ENCODE measurements at regions not wholly inside any gene's neighbourhood (a gene's known extent, or its start where the extent isn't known, plus 50 kb on each side); places are given as distances from the start of the nearest gene placed in this dataset.
"Not testable (repeated sequence)": the region's sequence is repeated elsewhere in the genome, so short reads cannot be mapped to it uniquely, and the experiment has no call there.

DNA sequence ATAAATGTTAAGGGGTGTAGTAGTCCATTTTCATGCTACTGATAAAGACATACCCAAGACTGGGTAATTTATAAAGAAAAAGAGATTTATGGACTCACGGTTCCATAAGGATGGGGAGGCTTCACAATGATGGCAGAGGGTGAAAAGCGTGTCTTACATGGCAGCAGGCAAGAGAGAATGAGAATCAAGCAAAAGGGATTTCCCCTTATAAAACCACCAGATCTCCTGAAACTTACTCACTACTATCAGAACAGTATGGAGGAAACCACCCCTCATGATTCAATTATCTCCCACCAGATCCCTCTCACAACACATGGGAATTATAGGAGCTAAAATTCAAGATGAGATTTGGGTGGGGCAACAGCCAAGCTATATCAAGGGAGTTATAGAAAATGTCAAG is 329.2 kb downstream of the DTHD1 start:
- DNase-seq, result no peak

DNA sequence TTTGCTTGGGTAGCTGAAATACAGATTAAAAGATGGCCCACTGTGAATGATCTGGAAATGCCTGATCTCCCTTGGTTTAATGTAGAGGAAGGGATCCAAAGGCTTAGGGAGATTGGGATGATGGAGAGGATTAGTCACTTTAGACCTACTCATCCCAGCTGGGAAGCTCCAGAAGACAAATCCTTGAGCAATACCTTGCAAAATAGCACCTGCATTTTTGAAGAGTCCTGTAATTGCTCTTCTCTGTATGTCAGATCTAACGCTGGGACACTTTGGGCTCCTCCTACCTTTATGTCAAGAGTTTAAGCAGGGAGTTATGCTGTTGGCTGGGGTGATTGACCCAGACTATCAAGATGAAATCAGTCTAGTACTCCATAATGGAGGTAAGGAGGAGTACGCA is 331.7 kb downstream of the DTHD1 start:
- DNase-seq, result not testable (repeated sequence)

DNA sequence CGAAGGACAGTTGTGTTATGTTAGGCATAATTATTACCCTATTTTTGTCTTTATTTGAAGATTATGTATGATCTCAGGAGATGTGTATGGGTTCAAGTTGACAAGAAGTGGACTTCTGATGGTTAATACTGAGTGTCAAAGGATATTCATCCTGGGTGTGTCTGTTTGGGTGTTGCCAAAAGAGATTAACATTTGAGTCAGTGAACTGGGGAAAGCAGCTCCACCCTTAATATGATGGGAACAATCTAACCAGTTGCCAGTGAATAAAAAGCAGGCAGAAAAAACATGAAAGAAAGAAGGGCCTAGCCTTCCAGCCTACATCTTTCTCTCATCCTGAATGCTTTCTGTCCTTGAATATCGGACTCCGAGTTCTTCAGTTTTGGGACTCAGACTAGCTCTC is 332.6 kb downstream of the DTHD1 start:
- no peak for DNase-seq

DNA sequence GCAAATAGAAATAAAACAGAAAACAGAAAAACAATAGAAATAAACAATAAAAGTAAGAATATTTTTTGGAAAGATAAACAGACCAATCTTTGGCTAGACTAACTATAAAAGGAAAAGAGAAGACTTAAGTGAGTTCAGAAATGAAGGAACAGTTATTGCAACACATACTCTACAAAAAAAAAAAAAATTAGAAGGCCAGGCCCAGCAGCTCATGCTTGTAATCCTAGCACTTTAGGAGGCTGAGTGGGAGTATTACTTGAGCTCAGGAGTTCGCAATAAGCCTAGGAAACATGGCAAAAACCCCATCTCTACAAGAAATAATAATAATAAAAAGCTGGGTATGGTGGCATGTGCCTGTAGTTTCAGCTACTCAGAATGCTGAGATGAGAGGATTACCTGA is 336.7 kb downstream of the DTHD1 start:
- no peak for DNase-seq

DNA sequence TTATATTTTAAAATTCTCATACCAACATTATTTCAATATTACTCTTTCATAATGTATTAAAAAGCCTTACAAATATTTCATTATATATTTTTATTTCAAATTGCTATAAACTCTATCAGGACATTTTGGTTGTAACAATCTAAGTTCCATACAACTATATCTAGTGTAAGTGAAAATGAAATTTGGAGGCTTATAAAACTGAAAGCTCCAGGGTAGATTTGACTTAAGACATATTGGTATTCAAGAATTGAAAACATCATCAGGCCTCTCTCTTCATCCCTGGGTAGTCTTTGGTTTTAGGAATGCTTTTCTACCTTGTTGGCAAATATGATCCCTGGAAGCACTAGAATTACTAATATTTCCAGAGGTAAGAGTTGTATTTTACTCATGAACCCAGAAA is 342.6 kb downstream of the DTHD1 start:
- no peak for DNase-seq

DNA sequence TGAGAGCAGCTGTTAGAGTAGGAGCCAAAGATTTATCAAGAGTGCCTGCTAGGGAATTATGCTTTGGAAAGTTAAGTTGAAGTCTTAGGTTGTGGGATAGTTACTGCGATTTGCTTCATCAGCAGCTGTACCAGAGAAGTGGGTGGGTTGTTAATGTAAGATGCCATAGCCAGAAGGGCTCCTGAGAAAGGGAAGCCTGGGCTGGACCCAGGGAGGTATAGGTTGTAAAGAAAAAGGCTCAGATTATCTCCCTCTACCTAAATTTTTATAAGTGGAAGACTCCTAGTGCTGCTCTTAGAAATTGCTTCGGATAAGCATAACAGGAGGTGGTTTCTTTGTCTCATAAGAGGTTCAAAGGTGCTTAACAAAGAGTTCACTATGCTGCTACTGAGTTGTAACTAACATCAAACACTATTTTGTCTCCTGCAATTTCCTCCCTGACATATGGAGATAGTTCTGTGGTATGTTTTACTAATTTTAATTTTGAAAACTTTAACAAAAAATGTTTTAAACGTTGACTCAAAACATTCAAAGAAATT is 356.9 kb downstream of the DTHD1 start:
- no peak for DNase-seq

DNA sequence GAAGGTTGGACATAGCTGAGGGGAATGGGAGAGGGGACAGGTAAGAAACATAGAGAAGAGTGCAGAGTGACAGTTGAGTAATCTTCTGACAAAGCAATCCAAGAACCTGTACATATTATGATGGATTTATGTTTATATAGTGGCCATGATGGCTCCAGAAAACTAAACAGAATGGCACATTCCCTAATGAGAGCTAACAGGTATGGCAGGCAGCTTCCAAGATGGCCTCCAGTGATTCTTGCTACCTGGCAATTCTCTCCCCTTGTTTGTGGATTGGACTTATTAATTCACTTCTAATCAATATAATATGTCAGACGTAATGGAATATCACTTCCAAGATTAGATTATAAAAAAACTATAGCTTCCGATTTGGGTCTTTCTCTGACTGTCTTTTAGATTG is 359.5 kb downstream of the DTHD1 start:
- DNase-seq, result no peak

DNA sequence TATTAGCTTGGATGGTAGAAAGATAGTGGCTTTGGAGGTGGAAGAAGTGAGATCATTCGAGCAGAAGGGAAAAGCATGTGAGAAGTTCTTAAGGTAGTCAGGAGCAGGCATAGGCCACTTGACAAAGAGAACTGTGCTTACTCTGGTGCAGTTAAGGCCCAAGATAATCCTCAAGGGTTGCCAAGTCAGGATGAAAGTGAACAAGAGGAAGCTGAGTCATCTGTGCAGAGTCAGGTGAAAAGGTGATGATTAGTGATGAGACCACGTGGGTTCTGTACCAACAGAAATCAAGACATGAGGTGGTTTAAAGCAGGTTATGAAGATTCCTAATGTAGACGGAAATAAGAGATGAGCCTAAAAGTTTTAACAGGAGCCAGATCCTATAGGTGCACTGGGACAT is 369.8 kb downstream of the DTHD1 start:
- no peak for DNase-seq

DNA sequence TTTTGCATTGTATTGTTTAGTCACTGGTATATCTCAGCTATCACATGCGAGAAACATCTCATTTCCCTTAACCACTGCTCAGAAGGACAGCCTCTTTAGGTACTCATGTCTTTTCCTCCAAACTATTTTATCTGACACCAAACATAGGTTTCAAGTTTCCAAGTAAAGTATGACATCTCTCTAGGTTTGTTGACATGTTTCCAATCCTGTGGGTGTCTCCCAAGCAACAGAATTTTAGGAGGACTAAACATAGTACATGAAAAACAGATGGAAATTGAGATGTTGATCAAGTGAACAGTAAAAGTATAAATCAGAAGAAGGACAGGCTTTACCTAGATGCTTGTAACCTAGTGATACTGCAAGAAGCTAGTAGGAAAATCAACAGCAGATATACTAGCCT is 371.4 kb downstream of the DTHD1 start:
- no peak for DNase-seq

DNA sequence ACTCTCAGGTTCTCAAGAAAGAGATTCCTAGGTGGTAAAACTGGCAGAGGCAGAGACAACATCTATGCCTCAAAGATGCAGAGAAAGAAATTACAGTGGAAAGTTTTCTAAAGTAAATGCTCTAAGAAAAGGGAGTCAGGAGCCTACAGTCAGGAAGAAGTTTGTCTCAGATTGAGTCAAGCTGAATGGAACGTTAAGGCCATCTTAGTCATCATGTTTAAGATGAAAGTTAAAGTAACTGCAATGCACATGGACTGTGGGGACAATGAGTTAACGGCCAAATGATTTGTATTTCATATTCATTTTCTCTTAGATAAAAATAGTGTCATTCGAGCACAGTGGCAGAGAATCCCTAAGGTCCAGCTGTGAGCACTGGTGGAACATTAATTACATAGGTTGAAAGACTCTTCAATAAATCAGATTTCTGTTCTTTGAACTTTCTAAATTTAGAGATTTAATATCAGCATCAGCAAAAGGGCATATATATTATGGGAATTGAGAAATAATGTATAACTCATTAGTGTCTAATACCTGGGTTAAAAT is 384.6 kb downstream of the DTHD1 start:
- no peak for DNase-seq

DNA sequence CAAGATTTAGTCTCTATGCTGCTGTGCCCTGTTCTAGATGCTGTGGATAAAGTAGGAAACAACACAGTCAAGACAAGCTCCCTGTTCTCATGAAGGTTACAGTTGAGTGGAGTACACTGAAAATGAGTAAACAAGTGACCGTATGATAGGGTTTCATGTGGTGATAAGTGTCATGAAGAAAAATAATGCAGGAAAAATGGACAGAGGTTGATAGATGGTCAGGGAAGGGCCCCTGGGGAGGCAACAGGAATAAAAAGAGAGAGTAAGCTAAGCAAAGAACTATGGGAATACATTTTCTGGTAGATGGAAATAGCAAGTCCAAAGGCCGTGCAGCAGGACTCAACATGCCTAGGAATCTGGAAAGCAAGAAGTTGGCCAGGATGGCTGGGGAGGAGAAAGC is 394.0 kb downstream of the DTHD1 start:
- DNase-seq, result no peak

DNA sequence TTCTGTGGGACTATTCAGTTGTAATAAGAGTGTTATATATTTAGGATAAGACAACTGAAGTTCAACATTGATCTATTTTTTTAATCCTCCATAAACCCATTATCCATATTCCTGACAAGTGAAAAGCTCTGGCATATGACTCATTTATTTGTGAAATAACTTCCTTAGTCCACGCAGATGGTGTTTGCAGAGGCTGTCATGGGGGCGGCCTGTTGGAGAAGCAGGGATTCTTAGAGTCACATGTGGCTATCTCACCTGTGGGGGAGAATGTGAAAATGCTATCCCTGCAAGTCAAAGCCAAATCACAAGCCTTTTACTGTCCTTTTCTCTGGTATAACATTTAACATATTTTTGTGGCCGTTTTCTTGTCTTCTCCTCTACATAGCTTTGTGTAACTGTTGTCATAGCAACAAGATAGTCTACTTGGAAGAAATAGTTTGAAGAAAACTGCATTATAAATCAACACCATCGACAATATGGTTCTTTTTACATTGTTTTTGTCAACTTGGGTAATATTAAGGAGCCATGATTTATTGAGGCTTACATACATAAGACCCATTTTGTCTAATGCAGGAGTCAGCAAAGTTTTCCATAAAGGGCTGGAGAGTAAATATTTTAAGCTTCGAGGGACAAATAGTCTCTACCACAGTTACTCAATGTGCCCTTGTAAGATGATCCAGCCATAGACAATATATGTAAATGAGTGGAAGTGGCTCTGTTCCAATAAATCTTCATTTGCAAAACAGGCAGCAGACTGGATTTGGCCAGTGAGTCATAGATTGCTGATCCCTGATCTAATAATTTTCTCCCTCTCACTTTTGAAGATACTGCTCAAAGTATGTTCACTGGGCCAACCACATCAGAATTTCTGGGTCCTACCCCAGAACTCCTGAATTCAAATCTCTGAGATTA is 395.0 kb downstream of the DTHD1 start:
- DNase-seq, result no peak

DNA sequence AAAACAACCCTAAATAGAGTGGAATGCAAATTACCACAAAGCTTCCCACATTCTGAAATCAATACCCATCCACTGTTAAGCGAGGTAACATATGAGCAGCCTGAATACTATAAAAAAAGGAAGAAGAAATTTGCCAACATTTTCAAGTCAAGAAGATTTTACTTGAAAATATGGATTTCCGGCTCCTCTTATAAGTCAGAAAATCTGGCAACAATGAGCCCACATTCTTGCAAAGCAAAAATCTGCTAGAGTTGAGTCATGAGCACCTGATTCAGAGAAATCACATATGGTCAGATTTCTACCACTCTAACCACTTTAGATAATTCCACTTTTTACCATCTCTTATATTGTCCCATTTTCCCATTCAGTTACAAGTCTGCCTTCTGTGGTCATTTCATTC is 395.7 kb downstream of the DTHD1 start:
- no peak for DNase-seq

DNA sequence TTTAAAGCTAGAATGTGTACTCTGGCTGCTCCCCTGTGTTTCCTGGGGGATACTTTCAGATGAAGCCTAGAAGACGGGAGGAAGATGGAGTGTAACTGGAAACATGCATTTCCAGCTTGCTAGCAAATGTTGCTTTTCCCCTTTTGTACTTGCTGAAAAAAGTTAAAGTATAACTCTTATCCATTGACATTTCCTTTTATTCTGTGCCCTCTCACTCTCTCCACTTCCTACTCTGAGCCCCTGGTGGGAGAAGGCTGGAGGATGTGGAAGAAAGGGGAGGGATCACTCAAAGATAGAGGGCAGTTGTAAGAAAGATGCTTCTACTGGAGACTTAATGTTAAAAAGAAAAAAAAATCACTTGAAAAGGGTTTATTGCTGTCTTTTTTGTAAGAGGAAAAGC is 396.5 kb downstream of the DTHD1 start:
- DNase-seq, result no peak

DNA sequence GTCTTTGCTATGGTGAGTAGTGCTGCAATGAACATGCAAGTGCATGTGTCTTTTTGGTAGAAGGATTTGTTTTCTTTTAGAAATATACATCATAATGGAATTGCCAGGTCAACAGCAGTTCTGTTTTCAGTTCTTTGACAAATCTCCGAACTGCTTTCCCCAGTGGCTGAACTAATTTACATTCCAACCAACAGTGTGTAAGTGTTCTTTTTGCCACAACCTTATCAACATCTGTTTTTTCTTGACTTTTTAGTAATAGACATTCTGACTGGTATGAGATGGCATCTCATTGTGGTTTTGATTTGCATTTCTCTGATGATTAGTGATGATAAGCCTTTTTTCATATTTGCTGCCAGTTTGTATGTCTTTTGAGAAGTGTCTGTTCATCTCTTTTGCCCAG is 406.3 kb downstream of the DTHD1 start:
- no peak for DNase-seq

DNA sequence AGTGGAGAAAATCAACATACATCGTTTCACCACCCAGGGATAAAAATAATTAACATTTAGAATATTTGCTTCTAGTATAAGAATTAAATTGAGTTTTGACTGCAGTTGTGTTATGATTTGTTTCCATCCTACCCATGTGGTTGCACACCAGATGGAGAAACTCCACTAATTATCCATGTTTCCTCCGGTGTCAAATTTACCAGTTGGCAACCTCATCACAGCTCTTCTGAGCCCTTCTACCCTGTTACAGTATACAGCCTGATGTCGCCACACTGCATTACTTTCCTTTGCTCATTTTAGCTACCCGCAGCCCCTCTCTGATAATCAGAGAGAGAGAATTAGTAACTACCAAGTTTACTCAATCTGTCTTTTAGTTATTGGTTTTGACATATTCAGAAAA is 411.2 kb downstream of the DTHD1 start:
- DNase-seq, result no peak

DNA sequence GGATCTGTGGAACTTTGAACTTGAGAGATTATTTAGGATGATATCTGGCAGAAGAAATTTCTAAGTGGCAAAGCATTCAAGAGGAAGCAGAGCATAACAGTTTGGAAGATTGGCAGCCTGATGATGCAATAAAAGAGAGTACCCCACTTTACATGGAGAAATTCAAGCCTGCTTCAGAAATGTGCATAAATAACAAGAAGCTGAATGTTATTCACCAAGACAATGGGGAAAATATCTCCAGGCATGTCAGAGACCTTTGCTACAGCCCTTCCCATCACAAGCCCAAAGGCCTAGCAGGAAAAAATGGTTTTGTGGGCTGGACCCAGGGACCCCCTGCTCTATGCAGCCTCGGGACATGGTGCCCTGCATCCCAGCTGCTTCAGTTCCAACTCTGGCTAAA is 420.8 kb downstream of the DTHD1 start:
- no peak for DNase-seq

DNA sequence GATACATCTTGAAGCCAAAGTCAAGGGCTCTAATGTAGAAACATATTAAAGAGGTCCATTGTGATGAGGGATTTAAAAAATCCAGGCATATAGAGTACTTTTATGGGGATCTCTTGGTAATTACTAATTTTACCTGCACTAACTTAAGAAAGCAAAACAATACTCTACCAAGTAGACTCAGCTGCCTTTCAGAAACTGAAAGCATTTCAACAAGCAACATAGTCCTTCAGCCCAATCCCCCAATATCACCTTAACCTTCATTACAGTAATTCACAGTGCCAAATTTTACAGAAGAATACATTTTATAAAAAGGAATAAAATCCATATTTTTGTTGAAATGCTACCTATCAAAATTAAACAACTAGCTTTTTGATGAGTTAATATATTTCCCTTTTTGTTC is 422.9 kb downstream of the DTHD1 start:
- DNase-seq, result no peak

DNA sequence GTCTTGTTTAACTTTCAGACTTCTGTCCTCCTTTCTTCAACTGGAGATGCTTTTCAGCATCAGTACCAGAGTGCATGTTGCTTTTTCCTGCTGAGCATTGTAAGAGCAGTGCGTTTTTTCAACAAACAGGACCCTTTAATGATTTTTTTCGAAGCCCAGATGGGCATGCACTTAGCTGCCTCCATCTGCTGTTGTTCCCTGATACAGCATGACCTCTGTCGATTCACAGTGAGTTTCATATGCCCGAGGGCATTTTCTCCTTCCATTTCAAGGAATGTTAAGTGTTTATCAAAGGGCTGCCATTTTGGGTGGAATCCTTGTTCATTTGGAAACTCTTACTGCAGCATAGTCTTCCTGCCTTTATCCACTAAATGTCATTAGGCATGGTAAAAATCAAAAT is 428.6 kb downstream of the DTHD1 start:
- DNase-seq, result no peak

DNA sequence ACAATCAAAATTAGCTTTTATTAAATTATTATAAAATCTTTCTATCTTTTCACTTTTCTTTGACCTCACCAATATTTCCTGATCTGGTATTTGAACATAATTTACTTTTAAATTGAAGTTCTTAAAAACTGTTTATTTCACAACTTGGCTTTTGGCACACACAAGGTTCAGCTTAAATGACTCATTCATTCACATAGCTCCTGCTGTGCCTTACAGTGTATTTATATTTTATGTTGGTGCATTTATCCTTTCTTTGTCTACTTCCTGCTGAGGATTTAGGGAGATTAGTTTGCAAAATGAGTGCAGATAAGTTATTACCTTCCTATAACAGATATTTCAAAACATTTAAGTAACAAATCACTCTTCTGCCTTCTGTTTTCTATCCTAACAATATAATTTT is 430.6 kb downstream of the DTHD1 start:
- DNase-seq, result no peak

DNA sequence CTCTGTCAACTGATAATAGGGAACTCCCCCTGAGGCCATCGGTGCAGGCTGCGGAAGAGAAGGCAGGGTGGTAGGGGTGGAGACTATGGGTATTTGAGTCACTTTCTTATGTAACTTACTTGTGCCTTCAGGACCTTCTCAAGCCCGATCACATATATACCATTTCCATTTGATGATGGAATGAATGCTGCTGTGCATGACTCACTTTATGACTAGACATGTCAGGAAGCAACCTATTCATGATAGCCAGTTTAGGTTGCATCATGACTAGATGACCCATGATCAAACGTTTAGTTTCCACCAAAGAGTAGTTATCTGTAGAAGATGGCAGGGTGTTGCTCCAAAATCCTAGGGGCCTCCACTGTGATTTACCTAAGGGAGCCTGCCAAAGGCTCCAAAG is 435.5 kb downstream of the DTHD1 start:
- DNase-seq, result no peak

DNA sequence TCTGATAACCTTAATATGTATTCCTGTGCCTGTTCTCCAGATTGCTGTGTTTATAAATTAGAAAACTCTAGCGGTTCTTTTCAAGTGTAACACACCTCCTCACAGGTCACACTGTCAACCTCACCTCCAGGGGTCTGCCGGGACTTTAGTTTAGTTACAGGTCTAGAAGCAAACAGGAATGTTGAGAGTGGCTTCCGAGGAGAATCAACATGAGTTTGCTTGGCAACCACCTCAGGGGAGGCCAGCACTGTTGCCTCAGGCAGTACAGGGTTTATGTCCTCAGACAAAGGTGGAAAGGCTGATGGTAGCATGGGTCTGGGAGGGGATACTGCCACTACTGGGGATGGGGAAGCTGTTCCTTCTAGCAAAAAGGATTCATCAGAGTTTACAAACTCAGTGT is 438.0 kb downstream of the DTHD1 start:
- no peak for DNase-seq

DNA sequence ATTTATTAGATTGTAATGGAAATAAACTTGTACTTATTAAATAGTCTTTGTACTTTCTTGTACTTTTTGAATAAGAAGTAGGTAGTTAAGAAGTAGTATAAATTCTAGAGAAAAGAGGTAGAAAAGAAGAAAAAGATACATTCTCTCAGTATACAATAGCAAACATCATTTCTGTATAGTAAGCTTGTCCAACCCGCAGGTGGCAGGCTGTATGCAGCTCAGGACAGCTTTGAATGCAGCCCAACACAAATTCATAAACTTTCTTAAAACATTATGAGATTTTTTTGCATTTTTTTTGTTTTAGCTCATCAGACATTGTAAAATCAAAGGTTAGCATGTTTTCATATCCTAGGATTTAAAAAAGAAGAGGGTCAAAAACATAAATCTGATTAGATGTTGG is 441.6 kb downstream of the DTHD1 start:
- no peak for DNase-seq

DNA sequence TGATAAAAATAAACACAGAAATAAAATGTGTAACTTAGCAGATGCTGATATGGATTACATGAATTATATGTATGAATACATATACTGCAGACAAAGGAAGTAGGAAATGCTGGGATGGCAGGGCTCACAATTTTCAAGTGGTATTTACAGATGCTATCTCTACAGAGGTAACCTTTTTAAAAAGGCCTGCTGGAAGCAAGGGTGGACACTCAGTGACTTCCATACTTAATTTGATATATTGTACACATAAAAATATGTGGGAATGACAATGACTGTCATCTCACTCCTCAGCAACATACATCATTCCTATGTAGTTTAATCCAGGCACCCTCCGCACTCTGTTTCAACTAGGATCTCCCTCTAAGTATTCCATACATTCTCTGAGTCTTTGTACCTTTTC is 452.9 kb downstream of the DTHD1 start:
- DNase-seq, result no peak

DNA sequence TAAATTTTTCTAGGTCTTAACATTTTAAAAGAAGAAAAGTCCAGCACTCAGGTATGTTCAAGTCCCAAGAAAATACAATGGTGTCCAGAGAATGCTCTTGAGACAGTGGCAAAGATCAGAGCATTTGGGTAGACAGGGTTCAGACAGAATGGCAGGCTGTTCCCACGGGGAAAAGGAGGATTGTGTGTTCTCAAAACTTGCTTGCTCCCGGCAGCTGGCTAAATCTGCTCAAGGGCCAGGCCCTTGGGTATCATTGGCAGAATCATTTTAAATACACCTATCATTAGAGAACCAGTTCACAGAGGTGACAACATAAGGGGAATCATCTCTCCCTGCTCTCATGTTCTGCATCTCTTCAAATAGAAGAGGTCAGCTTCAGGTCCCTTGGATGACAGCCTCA is 456.3 kb downstream of the DTHD1 start:
- no peak for DNase-seq
